ENCODE measurements at regions not wholly inside any gene's neighbourhood (a gene's known extent, or its start where the extent isn't known, plus 50 kb on each side); places are given as distances from the start of the nearest gene placed in this dataset.

DNA sequence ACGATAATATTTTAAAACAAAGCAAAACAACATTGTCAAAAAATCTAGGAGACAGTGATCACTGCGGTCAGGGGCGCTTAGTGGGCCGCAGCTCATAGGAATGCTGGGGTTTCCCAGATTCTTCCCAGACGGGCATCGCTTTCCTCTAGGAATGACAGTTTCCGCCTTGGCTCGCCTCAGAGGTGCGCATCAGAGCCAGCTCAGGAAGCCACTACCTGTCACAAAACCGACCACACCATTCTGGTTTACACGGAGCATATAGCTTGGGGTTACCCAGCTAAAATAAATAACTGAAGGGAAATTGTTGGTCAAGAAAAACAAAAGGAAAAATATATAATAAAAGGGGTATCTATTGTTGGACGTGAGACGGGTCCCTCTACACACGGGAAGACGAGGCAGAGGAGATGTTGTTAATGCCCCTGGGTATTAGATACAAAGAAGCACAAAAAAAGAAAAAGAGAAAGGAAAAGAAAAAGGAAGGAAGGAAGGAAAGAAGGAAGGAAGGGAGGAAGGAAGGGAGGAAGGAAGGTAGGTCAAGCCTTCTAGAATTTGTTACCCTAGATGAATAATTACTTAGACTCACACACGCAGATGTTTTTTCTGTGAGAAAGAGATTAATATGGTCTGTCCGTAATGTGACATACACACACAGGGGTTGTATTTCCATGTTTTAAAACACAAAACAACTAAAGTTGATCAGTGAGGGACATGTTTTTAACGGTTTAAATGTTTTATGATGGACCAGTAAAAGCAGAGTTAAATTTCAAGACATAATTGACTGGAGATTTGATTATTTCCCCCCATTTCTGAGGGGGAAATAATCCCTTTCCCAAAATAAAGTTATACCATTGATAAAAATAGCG lies 292.4 kb upstream of the NFE2L3 start:
- BruUV-seq (replicated peaks): no TSS peak
- no peaks in the 10 kb centered on the region for H4K20me1 ChIP-seq (replicated peaks; ENCODE audit: control insufficient read depth, extremely low read depth, insufficient read depth, low read length)
- no peaks in the 10 kb centered on the region for H3K9me3 ChIP-seq (replicated peaks; ENCODE audit: control insufficient read depth, insufficient read depth, low read length)
- no peak overlapping the region for H3K4me2 ChIP-seq (ENCODE audit: insufficient read depth, low read length)
- dilution Hi-C loops (cut with MboI; ENCODE audit: extremely low pct_ligation_motif_present, low sequenced_read_pairs) (no loop called here), intact Hi-C loops (cut with micrococcal nuclease) (loop anchor here (5.0 to 10.0 kb wide), 3 partner anchors 805 to 1328 kb away; partner anchors contain the start of genes HOXA11 and SKAP2)
- no peaks in the 10 kb centered on the region for H3K9me1 ChIP-seq (replicated peaks; ENCODE audit: control insufficient read depth, extremely low read depth, insufficient read depth, low read length)
- no peak overlapping the region for H3K27ac ChIP-seq (ENCODE audit: insufficient read depth, low read depth, low read length)
- H3K79me2 ChIP-seq (ENCODE audit: control insufficient read depth, insufficient read depth, low read length): no peaks in the 10 kb centered on the region
- H3K9ac ChIP-seq (replicated peaks; ENCODE audit: extremely low read depth, insufficient read depth, low read length): no peak overlapping the region
- POLR2A ChIA-PET: no interaction called here
- DNase-seq (ENCODE audit: low read depth, low spot score) (no peak), FAIRE-seq (no peak)
- H3K36me3 ChIP-seq (ENCODE audit: control insufficient read depth in 2 of 2, extremely low read depth in 1 of 2, insufficient read depth in 2 of 2, low read length in 2 of 2): no peaks in the 10 kb centered on the region
- no peak overlapping the region for H2AFZ ChIP-seq (ENCODE audit: low read depth, low read length)
- TF ChIP-seq POLR2AphosphoS5 (IDR thresholded peaks at IDR 0.05; ENCODE audit: insufficient read depth, low read depth, low read length) (no peak), MYC (IDR thresholded peaks at IDR 0.05; ENCODE audit: low read depth, low read length) (no peak), JUN (IDR thresholded peaks at IDR 0.05; ENCODE audit: borderline replicate concordance, insufficient read depth, insufficient read length, low read depth) (no peak), FOS (IDR thresholded peaks at IDR 0.05; ENCODE audit: borderline replicate concordance, insufficient read depth, low read length) (no peak), GATA2 (IDR thresholded peaks at IDR 0.05; ENCODE audit: insufficient read depth, insufficient read length, low read depth, low read length) (no peak), EZH2 (IDR thresholded peaks at IDR 0.05; ENCODE audit: borderline replicate concordance, low read depth, low read length, severe bottlenecking) (no peak), POLR2A (IDR thresholded peaks at IDR 0.05; ENCODE audit: low read depth, low read length) (no peak)
- TF ChIP-seq, protein P1, sequence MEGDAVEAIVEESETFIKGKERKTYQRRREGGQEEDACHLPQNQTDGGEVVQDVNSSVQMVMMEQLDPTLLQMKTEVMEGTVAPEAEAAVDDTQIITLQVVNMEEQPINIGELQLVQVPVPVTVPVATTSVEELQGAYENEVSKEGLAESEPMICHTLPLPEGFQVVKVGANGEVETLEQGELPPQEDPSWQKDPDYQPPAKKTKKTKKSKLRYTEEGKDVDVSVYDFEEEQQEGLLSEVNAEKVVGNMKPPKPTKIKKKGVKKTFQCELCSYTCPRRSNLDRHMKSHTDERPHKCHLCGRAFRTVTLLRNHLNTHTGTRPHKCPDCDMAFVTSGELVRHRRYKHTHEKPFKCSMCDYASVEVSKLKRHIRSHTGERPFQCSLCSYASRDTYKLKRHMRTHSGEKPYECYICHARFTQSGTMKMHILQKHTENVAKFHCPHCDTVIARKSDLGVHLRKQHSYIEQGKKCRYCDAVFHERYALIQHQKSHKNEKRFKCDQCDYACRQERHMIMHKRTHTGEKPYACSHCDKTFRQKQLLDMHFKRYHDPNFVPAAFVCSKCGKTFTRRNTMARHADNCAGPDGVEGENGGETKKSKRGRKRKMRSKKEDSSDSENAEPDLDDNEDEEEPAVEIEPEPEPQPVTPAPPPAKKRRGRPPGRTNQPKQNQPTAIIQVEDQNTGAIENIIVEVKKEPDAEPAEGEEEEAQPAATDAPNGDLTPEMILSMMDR (IDR thresholded peaks at IDR 0.05; ENCODE audit: extremely low read depth in 1 of 2, insufficient read depth in 1 of 2, low read depth in 1 of 2, low read length in 2 of 2): no peak
- TF ChIP-seq, protein P2, sequence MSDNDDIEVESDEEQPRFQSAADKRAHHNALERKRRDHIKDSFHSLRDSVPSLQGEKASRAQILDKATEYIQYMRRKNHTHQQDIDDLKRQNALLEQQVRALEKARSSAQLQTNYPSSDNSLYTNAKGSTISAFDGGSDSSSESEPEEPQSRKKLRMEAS (IDR thresholded peaks at IDR 0.05; ENCODE audit: insufficient read depth, insufficient read length): no peak
- H3K4me3 ChIP-seq (replicated peaks in 1 of 3; ENCODE audit: insufficient read depth in 1 of 3, low read depth in 1 of 3, low read length in 3 of 3): no peak overlapping the region
- CTCF ChIA-PET: no interaction called here
- H3K4me1 ChIP-seq (ENCODE audit: control insufficient read depth, extremely low read depth, insufficient read depth, low read length): peaks cover 16% of the 10 kb centered on the region
- peaks cover 43 to 55% of the 10 kb centered on the region in 2 experiments for H3K27me3 ChIP-seq (ENCODE audit: control insufficient read depth in 2 of 2, insufficient read depth in 2 of 2, low read length in 2 of 2)
